ENCODE measurements at regions not wholly inside any gene's neighbourhood (a gene's known extent, or its start where the extent isn't known, plus 50 kb on each side); places are given as distances from the start of the nearest gene placed in this dataset.

- no peaks in the 10 kb centered on the region; the same call in 1 of the 2 replicates for H3K27me3 Mint-ChIP-seq (ENCODE audit: low read depth)
- no peak for DNase-seq (ENCODE audit: low spot score)
- TF ChIP-seq, protein P1, sequence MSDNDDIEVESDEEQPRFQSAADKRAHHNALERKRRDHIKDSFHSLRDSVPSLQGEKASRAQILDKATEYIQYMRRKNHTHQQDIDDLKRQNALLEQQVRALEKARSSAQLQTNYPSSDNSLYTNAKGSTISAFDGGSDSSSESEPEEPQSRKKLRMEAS (CRISPR knock-in tag; IDR thresholded peaks at IDR 0.05), result no peak
- TF ChIP-seq TEAD4 (CRISPR knock-in tag; IDR thresholded peaks at IDR 0.05), result no peak
- TF ChIP-seq, protein P2, sequence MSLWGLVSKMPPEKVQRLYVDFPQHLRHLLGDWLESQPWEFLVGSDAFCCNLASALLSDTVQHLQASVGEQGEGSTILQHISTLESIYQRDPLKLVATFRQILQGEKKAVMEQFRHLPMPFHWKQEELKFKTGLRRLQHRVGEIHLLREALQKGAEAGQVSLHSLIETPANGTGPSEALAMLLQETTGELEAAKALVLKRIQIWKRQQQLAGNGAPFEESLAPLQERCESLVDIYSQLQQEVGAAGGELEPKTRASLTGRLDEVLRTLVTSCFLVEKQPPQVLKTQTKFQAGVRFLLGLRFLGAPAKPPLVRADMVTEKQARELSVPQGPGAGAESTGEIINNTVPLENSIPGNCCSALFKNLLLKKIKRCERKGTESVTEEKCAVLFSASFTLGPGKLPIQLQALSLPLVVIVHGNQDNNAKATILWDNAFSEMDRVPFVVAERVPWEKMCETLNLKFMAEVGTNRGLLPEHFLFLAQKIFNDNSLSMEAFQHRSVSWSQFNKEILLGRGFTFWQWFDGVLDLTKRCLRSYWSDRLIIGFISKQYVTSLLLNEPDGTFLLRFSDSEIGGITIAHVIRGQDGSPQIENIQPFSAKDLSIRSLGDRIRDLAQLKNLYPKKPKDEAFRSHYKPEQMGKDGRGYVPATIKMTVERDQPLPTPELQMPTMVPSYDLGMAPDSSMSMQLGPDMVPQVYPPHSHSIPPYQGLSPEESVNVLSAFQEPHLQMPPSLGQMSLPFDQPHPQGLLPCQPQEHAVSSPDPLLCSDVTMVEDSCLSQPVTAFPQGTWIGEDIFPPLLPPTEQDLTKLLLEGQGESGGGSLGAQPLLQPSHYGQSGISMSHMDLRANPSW (CRISPR knock-in tag; conservative IDR thresholded peaks at IDR 0.05; ENCODE audit: low read depth), result no peak
- H3K27ac Mint-ChIP-seq, result no peak overlapping the region
- no peak for ATAC-seq
- no peaks in the 10 kb centered on the region for H3K4me1 Mint-ChIP-seq
- H3K9me3 Mint-ChIP-seq, result no peaks in the 10 kb centered on the region
- POLR2A ChIA-PET, result no interaction called here
- CTCF ChIA-PET, result no interaction called here
- H3K4me3 Mint-ChIP-seq, result no peak overlapping the region
- H3K36me3 Mint-ChIP-seq, result no peaks in the 10 kb centered on the region
Observed at GRCh38 chr14:34237677-34238076, 224.4 kb downstream of the SPTSSA start.

DNA sequence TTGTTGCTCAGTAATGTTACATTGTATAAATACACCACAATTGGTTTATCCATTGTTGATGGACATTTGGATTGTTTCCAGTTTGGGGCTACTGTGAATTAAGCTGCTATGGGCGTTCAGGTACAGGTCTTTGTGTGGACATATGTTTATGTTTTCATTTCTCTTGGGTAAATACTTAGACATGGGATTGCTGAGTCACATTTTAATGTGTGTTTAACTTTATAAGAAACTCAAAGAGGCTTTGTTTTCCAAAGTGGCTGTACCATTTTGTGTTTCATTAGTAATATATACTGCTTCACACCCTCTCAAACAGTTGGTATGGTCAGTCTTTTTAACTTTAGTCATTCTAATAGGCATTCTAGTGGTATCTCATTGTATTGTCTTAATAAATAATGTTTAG lies 225.0 kb downstream of the SPTSSA start:
- CTCF ChIA-PET, result no interaction called here
- Mint-ChIP-seq H3K36me3 (no peaks in the 10 kb centered on the region), H3K4me1 (no peaks in the 10 kb centered on the region), H3K4me3 (no peak overlapping the region), H3K27ac (no peak overlapping the region), H3K27me3 (ENCODE audit: low read depth) (no peaks in the 10 kb centered on the region; the same call in 1 of the 2 replicates), H3K9me3 (no peaks in the 10 kb centered on the region)
- DNase-seq (ENCODE audit: low spot score), result no peak
- no peak for ATAC-seq
- no peak for TF ChIP-seq PRDM15 (CRISPR knock-in tag; IDR thresholded peaks at IDR 0.05)
- POLR2A ChIA-PET, result no interaction called here

DNA sequence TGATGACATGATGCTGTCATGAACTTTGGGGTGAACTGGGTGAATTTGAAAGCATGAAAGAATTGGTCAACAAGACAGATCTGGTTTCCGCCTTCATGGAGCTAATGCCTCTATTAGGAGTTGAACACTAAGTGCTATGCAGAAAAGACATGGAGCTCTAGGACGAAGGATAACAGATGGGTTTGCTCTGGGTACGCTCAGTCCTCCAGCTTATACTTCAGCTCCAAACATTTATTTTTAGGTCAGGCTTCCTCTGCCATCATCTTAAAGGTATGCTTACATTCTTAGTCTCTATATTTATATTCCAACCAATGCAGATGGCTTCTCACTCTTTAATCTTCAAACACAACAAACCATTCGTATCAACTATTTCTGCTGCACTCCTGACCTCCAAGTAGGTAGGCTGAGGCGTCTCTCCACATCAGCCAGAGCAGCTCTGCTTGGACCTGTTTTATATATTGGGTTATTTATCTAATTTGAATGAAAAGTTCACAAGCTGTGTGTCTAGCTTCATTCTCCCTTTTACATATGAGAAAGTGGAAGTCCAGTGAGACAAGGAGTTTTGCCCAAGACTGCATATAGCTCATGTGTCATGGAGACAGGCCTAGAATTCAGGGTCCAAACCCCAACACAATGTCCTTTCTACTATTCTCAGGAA lies 226.3 kb downstream of the SPTSSA start:
- Mint-ChIP-seq H3K4me1 (no peaks in the 10 kb centered on the region), H3K4me3 (no peak overlapping the region), H3K36me3 (no peaks in the 10 kb centered on the region), H3K27ac (no peak overlapping the region), H3K27me3 (ENCODE audit: low read depth) (no peaks in the 10 kb centered on the region), H3K9me3 (no peaks in the 10 kb centered on the region)
- ATAC-seq (no peak), DNase-seq (ENCODE audit: low spot score) (no peak)
- CTCF ChIA-PET, result interaction anchor here (0.7 kb wide), 1 partner anchor 87 kb away, joined by 3 read pairs; no protein-coding TSS in a partner anchor
- POLR2A ChIA-PET, result interaction anchor here (0.6 kb wide), 1 partner anchor 1210 kb away, joined by 3 read pairs; no protein-coding TSS in a partner anchor
- TF ChIP-seq SMAD4 (CRISPR knock-in tag; IDR thresholded peaks at IDR 0.05) (no peak), ZNF138 (CRISPR knock-in tag; conservative IDR thresholded peaks at IDR 0.05) (no peak), SOX15 (CRISPR knock-in tag; IDR thresholded peaks at IDR 0.05) (no peak), NFYB (CRISPR knock-in tag; conservative IDR thresholded peaks at IDR 0.05; ENCODE audit: low read depth) (no peak), RELA (CRISPR knock-in tag; IDR thresholded peaks at IDR 0.05; ENCODE audit: borderline replicate concordance) (no peak), TP53 (CRISPR knock-in tag; IDR thresholded peaks at IDR 0.05) (no peak), JAZF1 (CRISPR knock-in tag; IDR thresholded peaks at IDR 0.05) (no peak), CTCF (IDR thresholded peaks at IDR 0.05) (no peak), NR3C1 (CRISPR knock-in tag; conservative IDR thresholded peaks at IDR 0.05; ENCODE audit: low read depth) (no peak), CREB1 (CRISPR knock-in tag; IDR thresholded peaks at IDR 0.05) (no peak), EMX1 (CRISPR knock-in tag; IDR thresholded peaks at IDR 0.05) (no peak), NR1H2 (CRISPR knock-in tag; IDR thresholded peaks at IDR 0.05) (no peak), ZNF317 (CRISPR knock-in tag; IDR thresholded peaks at IDR 0.05; ENCODE audit: borderline replicate concordance, low read depth) (no peak), CDX4 (CRISPR knock-in tag; IDR thresholded peaks at IDR 0.05; ENCODE audit: borderline replicate concordance) (no peak), TEAD1 (CRISPR knock-in tag; IDR thresholded peaks at IDR 0.05) (no peak), ETV6 (CRISPR knock-in tag; IDR thresholded peaks at IDR 0.05) (no peak)
- TF ChIP-seq, protein P3, sequence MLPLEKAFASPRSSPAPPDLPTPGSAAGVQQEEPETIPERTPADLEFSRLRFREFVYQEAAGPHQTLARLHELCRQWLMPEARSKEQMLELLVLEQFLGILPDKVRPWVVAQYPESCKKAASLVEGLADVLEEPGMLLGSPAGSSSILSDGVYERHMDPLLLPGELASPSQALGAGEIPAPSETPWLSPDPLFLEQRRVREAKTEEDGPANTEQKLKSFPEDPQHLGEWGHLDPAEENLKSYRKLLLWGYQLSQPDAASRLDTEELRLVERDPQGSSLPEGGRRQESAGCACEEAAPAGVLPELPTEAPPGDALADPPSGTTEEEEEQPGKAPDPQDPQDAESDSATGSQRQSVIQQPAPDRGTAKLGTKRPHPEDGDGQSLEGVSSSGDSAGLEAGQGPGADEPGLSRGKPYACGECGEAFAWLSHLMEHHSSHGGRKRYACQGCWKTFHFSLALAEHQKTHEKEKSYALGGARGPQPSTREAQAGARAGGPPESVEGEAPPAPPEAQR (CRISPR knock-in tag; IDR thresholded peaks at IDR 0.05), result no peak
- TF ChIP-seq, protein P4, sequence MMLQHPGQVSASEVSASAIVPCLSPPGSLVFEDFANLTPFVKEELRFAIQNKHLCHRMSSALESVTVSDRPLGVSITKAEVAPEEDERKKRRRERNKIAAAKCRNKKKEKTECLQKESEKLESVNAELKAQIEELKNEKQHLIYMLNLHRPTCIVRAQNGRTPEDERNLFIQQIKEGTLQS (CRISPR knock-in tag; conservative IDR thresholded peaks at IDR 0.05), result no peak
